GM19023 (cell line): ENCODE measurements at regions not wholly inside any gene's neighbourhood (a gene's known extent, or its start where the extent isn't known, plus 50 kb on each side); places are given as distances from the start of the nearest gene placed in this dataset.
A peak's percentile ranks its signal among the peaks of the same experiment; 100 is the strongest.

Experiments
- ATAC-seq: cut with Tn5 transposase; IDR thresholded peaks from one replicate; pipeline ENCODE4 v1.9.1; 2021; ENCODE audit warnings: mild to moderate bottlenecking, moderate library complexity; ENCODE audit not compliant: unreplicated experiment

GRCh38 chr11:32262367-32262766 is 171.5 kb downstream of the RCN1 start:
- no peak for ATAC-seq

GRCh38 chr11:32265911-32266310 is 169.4 kb downstream of the WT1 start:
- ATAC-seq, result no peak

GRCh38 chr11:32266601-32267000 is 168.7 kb downstream of the WT1 start:
- ATAC-seq, result no peak

- no peak for ATAC-seq
These were observed 167.6 kb downstream of the WT1 start for GRCh38 chr11:32267679-32268187.

GRCh38 chr11:32273931-32274330 is 161.4 kb downstream of the WT1 start:
- ATAC-seq, result no peak

- ATAC-seq, result no peak
These were observed 155.7 kb downstream of the WT1 start for GRCh38 chr11:32279672-32280071.

GRCh38 chr11:32280339-32280738 is 155.0 kb downstream of the WT1 start:
- no peak for ATAC-seq

- ATAC-seq, result no peak
These were observed 147.1 kb downstream of the WT1 start for GRCh38 chr11:32288276-32288675.

GRCh38 chr11:32289701-32290100 is 145.6 kb downstream of the WT1 start:
- no peak for ATAC-seq

GRCh38 chr11:32290783-32291182 is 144.6 kb downstream of the WT1 start:
- ATAC-seq, result no peak

- no peak for ATAC-seq
These were observed 137.7 kb downstream of the WT1 start for GRCh38 chr11:32297611-32298011.

- no peak for ATAC-seq
These were observed 132.5 kb downstream of the WT1 start for GRCh38 chr11:32302826-32303225.

- no peak for ATAC-seq
These were observed 130.8 kb downstream of the WT1 start for GRCh38 chr11:32304521-32304920.

GRCh38 chr11:32305460-32305859 is 129.9 kb downstream of the WT1 start:
- ATAC-seq, result no peak

- no peak for ATAC-seq
These were observed 127.9 kb downstream of the WT1 start for GRCh38 chr11:32307471-32307870.

- ATAC-seq, result no peak
These were observed 127.4 kb downstream of the WT1 start for GRCh38 chr11:32307913-32308312.

- no peak for ATAC-seq
These were observed 125.7 kb downstream of the WT1 start for GRCh38 chr11:32309530-32310213.

GRCh38 chr11:32310214-32310601 is 125.1 kb downstream of the WT1 start:
- ATAC-seq, result no peak

- no peak for ATAC-seq
These were observed 123.8 kb downstream of the WT1 start for GRCh38 chr11:32311346-32312065.

GRCh38 chr11:32312206-32312817 is 123.0 kb downstream of the WT1 start:
- ATAC-seq, result no peak

GRCh38 chr11:32312865-32313403 is 122.4 kb downstream of the WT1 start:
- ATAC-seq, result peak; percentile 50

GRCh38 chr11:32313477-32313876 is 121.9 kb downstream of the WT1 start:
- no peak for ATAC-seq
